ENCODE measurements at regions not wholly inside any gene's neighbourhood (a gene's known extent, or its start where the extent isn't known, plus 50 kb on each side); places are given as distances from the start of the nearest gene placed in this dataset.
"Not testable (repeated sequence)": the region's sequence is repeated elsewhere in the genome, so short reads cannot be mapped to it uniquely, and the experiment has no call there.

- H3K4me1 Mint-ChIP-seq = peaks cover 16 to 24% of the 10 kb centered on the region in 2 donors
- DNase-seq; H3K27me3 Mint-ChIP-seq (ENCODE audit: low read depth in 3 of 3); H3K9me3 Mint-ChIP-seq; H3K4me3 Mint-ChIP-seq; H3K27ac Mint-ChIP-seq; H3K36me3 Mint-ChIP-seq: not testable (repeated sequence)
These were observed 110.0 kb upstream of the LNX1 start for GRCh38 chr4:53701260-53701659.

GRCh38 chr4:53699310-53699709 is 108.0 kb upstream of the LNX1 start:
- H3K4me3 Mint-ChIP-seq = not testable (repeated sequence)

GRCh38 chr4:53697016-53697685 is 105.9 kb upstream of the LNX1 start:
- Mint-ChIP-seq H3K4me3 (no peak overlapping the region), H3K27me3 (ENCODE audit: low read depth in 3 of 3) (peaks cover 0 to 7% (median 0%) of the 10 kb centered on the region in 3 donors), H3K27ac (no peak overlapping the region), H3K36me3 (no peaks in the 10 kb centered on the region), H3K9me3 (peaks cover 0 to 2% (median 0%) of the 10 kb centered on the region in 6 donors), H3K4me1 (peaks cover 0 to 6% of the 10 kb centered on the region in 2 donors)
- no peak for DNase-seq

More at GRCh38 chr4:53699310-53699709, 108.0 kb upstream of the LNX1 start:
- Mint-ChIP-seq H3K4me1 (peaks cover 16 to 24% of the 10 kb centered on the region in 2 donors), H3K27ac (peak overlapping the region in 1 of 6 donors; percentile 8)
- not testable (repeated sequence) for DNase-seq; H3K9me3 Mint-ChIP-seq; H3K27me3 Mint-ChIP-seq (ENCODE audit: low read depth in 3 of 3); H3K36me3 Mint-ChIP-seq

GRCh38 chr4:53695540-53696463 is 104.5 kb upstream of the LNX1 start:
- Mint-ChIP-seq H3K27ac (no peak overlapping the region), H3K4me1 (no peaks in the 10 kb centered on the region), H3K4me3 (no peak overlapping the region), H3K9me3 (peaks cover 0 to 3% (median 0%) of the 10 kb centered on the region in 6 donors), H3K36me3 (no peaks in the 10 kb centered on the region), H3K27me3 (ENCODE audit: low read depth in 3 of 3) (peaks cover 0 to 9% (median 0%) of the 10 kb centered on the region in 3 donors)
- no peak for DNase-seq

GRCh38 chr4:53694666-53695065 is 103.4 kb upstream of the LNX1 start:
- H3K9me3 Mint-ChIP-seq = peaks cover 0 to 3% (median 0%) of the 10 kb centered on the region in 6 donors
- H3K4me3 Mint-ChIP-seq = no peak overlapping the region
- no peaks in the 10 kb centered on the region for H3K4me1 Mint-ChIP-seq
- H3K27me3 Mint-ChIP-seq (ENCODE audit: low read depth in 3 of 3) = peaks cover 0 to 9% (median 0%) of the 10 kb centered on the region in 3 donors
- no peak for DNase-seq
- no peak overlapping the region for H3K27ac Mint-ChIP-seq
- no peaks in the 10 kb centered on the region for H3K36me3 Mint-ChIP-seq

- H3K27ac Mint-ChIP-seq = no peak overlapping the region
- peaks cover 0 to 11% (median 0%) of the 10 kb centered on the region in 3 donors for H3K27me3 Mint-ChIP-seq (ENCODE audit: low read depth in 3 of 3)
- peaks cover 0 to 3% (median under 1%) of the 10 kb centered on the region in 6 donors for H3K9me3 Mint-ChIP-seq
- no peak overlapping the region for H3K4me3 Mint-ChIP-seq
- no peak for DNase-seq
- H3K36me3 Mint-ChIP-seq = no peaks in the 10 kb centered on the region
- no peaks in the 10 kb centered on the region for H3K4me1 Mint-ChIP-seq
These were observed 102.6 kb upstream of the LNX1 start for GRCh38 chr4:53693909-53694308.

- Mint-ChIP-seq H3K4me1 (peaks cover 1 to 4% of the 10 kb centered on the region in 2 donors), H3K36me3 (no peaks in the 10 kb centered on the region), H3K27ac (no peak overlapping the region), H3K27me3 (ENCODE audit: low read depth in 3 of 3) (peaks cover 0 to 9% (median 0%) of the 10 kb centered on the region in 3 donors), H3K4me3 (no peak overlapping the region), H3K9me3 (peaks cover 0 to 3% (median under 1%) of the 10 kb centered on the region in 6 donors)
- DNase-seq = no peak
These were observed 102.1 kb upstream of the LNX1 start for GRCh38 chr4:53693408-53693807.

- Mint-ChIP-seq H3K4me3 (no peak overlapping the region), H3K27me3 (ENCODE audit: low read depth in 3 of 3) (peaks cover 1 to 7% (median 5%) of the 10 kb centered on the region in 3 donors), H3K4me1 (peaks cover 3 to 10% of the 10 kb centered on the region in 2 donors), H3K9me3 (peaks cover 0 to 3% (median under 1%) of the 10 kb centered on the region in 6 donors), H3K36me3 (no peaks in the 10 kb centered on the region), H3K27ac (no peak overlapping the region)
- no peak for DNase-seq
These were observed 97.0 kb upstream of the LNX1 start for GRCh38 chr4:53688186-53688790.

GRCh38 chr4:53686521-53686920 is 95.2 kb upstream of the LNX1 start:
- Mint-ChIP-seq H3K27me3 (ENCODE audit: low read depth in 3 of 3) (peaks cover 1 to 7% (median 5%) of the 10 kb centered on the region in 3 donors), H3K4me3 (no peak overlapping the region)

GRCh38 chr4:53684136-53685130 is 93.1 kb upstream of the LNX1 start:
- Mint-ChIP-seq H3K27me3 (ENCODE audit: low read depth in 3 of 3) (peaks cover 1 to 5% (median 5%) of the 10 kb centered on the region in 3 donors), H3K4me3 (no peak overlapping the region), H3K9me3 (peaks cover 0 to under 1% (median 0%) of the 10 kb centered on the region in 6 donors), H3K36me3 (no peaks in the 10 kb centered on the region), H3K27ac (no peak overlapping the region), H3K4me1 (peaks cover 3 to 10% of the 10 kb centered on the region in 2 donors)
- no peak for DNase-seq

More at GRCh38 chr4:53686521-53686920, 95.2 kb upstream of the LNX1 start:
- Mint-ChIP-seq H3K9me3 (peaks cover 0 to 2% (median 0%) of the 10 kb centered on the region in 6 donors), H3K36me3 (no peaks in the 10 kb centered on the region), H3K27ac (no peak overlapping the region), H3K4me1 (peaks cover 3 to 10% of the 10 kb centered on the region in 2 donors)
- DNase-seq = no peak

- no peaks in the 10 kb centered on the region for H3K36me3 Mint-ChIP-seq
- DNase-seq = no peak
- peaks cover 1 to 5% (median 4%) of the 10 kb centered on the region in 3 donors for H3K27me3 Mint-ChIP-seq (ENCODE audit: low read depth in 3 of 3)
- peaks cover 0 to under 1% of the 10 kb centered on the region in 2 donors for H3K4me1 Mint-ChIP-seq
- H3K4me3 Mint-ChIP-seq = no peak overlapping the region
- H3K9me3 Mint-ChIP-seq = no peaks in the 10 kb centered on the region
- H3K27ac Mint-ChIP-seq = no peak overlapping the region
These were observed 91.6 kb upstream of the LNX1 start for GRCh38 chr4:53682908-53683307.

- H3K27ac Mint-ChIP-seq = no peak overlapping the region
These were observed 90.9 kb upstream of the LNX1 start for GRCh38 chr4:53682196-53682595.

GRCh38 chr4:53680598-53680997 is 89.3 kb upstream of the LNX1 start:
- no peak overlapping the region for H3K27ac Mint-ChIP-seq

More at GRCh38 chr4:53682196-53682595, 90.9 kb upstream of the LNX1 start:
- Mint-ChIP-seq H3K27me3 (ENCODE audit: low read depth in 3 of 3) (peaks cover 1 to 5% (median 3%) of the 10 kb centered on the region in 3 donors), H3K36me3 (no peaks in the 10 kb centered on the region), H3K4me1 (no peaks in the 10 kb centered on the region), H3K9me3 (no peaks in the 10 kb centered on the region), H3K4me3 (no peak overlapping the region)
- no peak for DNase-seq

More at GRCh38 chr4:53680598-53680997, 89.3 kb upstream of the LNX1 start:
- Mint-ChIP-seq H3K4me1 (no peaks in the 10 kb centered on the region), H3K27me3 (ENCODE audit: low read depth in 3 of 3) (peaks cover 2 to 7% (median 4%) of the 10 kb centered on the region in 3 donors), H3K36me3 (no peaks in the 10 kb centered on the region), H3K9me3 (no peaks in the 10 kb centered on the region), H3K4me3 (no peak overlapping the region)
- DNase-seq = no peak
